Bronchial epithelial cell (primary cell): ENCODE measurements at regions not wholly inside any gene's neighbourhood (a gene's known extent, or its start where the extent isn't known, plus 50 kb on each side); places are given as distances from the start of the nearest gene placed in this dataset.

Experiments
- DNase-seq: peaks from one replicate; pipeline ENCODE4 v3.0.0-alpha.2; 2010; ENCODE audit warnings: low read depth
- FAIRE-seq: peaks from 2 replicates; lab custom pipeline; 2011; peaks lifted over from hg19 to GRCh38; lab: Jason Lieb, UNC
- H3K27me3 ChIP-seq: 2 replicates; pipeline ENCODE4 v1.5.1; 2011; ENCODE audit warnings: low read length; ENCODE audit not compliant: control insufficient read depth, insufficient read depth
- H3K36me3 ChIP-seq: 2 replicates; pipeline ENCODE4 v1.5.1; 2011; ENCODE audit warnings: low read length; ENCODE audit not compliant: control insufficient read depth, insufficient read depth
- H3K4me3 ChIP-seq: 2 replicates; pipeline ENCODE4 v1.5.1; 2011; ENCODE audit warnings: mild to moderate bottlenecking, low read depth, low read length, control low read depth
- CTCF ChIP-seq: IDR thresholded peaks from 2 replicates; pipeline ENCODE4 v1.5.1; 2011; ENCODE audit warnings: mild to moderate bottlenecking, moderate library complexity, low read length, control low read depth, inconsistent platforms; ENCODE audit not compliant: insufficient read depth, severe bottlenecking

GRCh38 chr15:69734699-69735098, 282.1 kb downstream of the RPLP1 start:
- no peak for TF ChIP-seq CTCF
- H3K36me3 ChIP-seq, result no peaks in the 10 kb centered on the region
- DNase-seq (no peak), FAIRE-seq (no peak)
- H3K27me3 ChIP-seq, result peaks cover 5% of the 10 kb centered on the region
- H3K4me3 ChIP-seq, result no peak overlapping the region

- no peak for TF ChIP-seq CTCF
- no peak for DNase-seq
- no peaks in the 10 kb centered on the region for H3K36me3 ChIP-seq
- FAIRE-seq, result no peak
- no peak overlapping the region for H3K4me3 ChIP-seq
- H3K27me3 ChIP-seq, result peaks cover 5% of the 10 kb centered on the region
Observed at GRCh38 chr15:69735121-69735520, 282.5 kb downstream of the RPLP1 start.

GRCh38 chr15:69736161-69736560, 283.5 kb downstream of the RPLP1 start:
- Histone ChIP-seq H3K4me3 (no peak overlapping the region), H3K36me3 (no peaks in the 10 kb centered on the region), H3K27me3 (peaks cover 5% of the 10 kb centered on the region)
- no peak for DNase-seq
- no peak for FAIRE-seq
- no peak for TF ChIP-seq CTCF

- Histone ChIP-seq H3K4me3 (no peak overlapping the region), H3K27me3 (peaks cover 3% of the 10 kb centered on the region), H3K36me3 (no peaks in the 10 kb centered on the region)
- no peak for FAIRE-seq
- no peak for DNase-seq
- no peak for TF ChIP-seq CTCF
Observed at GRCh38 chr15:69737916-69738315, 285.3 kb downstream of the RPLP1 start.

GRCh38 chr15:69740684-69741083, 288.1 kb downstream of the RPLP1 start:
- Histone ChIP-seq H3K36me3 (no peaks in the 10 kb centered on the region), H3K27me3 (peaks cover 12% of the 10 kb centered on the region), H3K4me3 (no peak overlapping the region)
- FAIRE-seq, result no peak
- TF ChIP-seq CTCF, result no peak
- DNase-seq, result no peak

GRCh38 chr15:69742361-69742760, 289.7 kb downstream of the RPLP1 start:
- no peak for FAIRE-seq
- TF ChIP-seq CTCF, result no peak
- Histone ChIP-seq H3K27me3 (peaks cover 12% of the 10 kb centered on the region), H3K36me3 (no peaks in the 10 kb centered on the region), H3K4me3 (no peak overlapping the region)
- DNase-seq, result no peak
